GM18498 (cell line): ENCODE measurements at regions not wholly inside any gene's neighbourhood (a gene's known extent, or its start where the extent isn't known, plus 50 kb on each side); places are given as distances from the start of the nearest gene placed in this dataset.

Experiments
- ATAC-seq: cut with Tn5 transposase; IDR thresholded peaks from one replicate; pipeline ENCODE4 v1.9.1; 2021; ENCODE audit warnings: mild to moderate bottlenecking, moderate library complexity; ENCODE audit not compliant: unreplicated experiment

DNA sequence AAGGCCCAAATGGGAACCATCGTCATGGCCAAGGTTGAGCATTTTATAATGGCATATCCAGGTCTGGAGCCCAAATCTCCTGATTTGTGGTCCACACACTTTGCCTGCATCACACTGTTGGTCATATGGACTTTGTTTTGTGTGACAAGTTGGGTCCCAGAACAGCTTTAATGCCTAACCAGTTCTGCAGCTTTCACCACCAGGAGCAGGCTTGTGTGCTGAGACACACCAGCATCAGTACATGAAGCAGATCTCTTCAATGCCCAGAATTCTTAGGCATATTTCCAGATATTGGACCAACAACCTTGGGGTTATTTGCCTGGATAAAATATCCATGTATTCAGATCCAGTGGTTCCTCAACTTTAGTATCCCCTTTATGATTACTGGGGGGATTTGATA is 371.3 kb downstream of the FBXW7 start:
- no peak for ATAC-seq

DNA sequence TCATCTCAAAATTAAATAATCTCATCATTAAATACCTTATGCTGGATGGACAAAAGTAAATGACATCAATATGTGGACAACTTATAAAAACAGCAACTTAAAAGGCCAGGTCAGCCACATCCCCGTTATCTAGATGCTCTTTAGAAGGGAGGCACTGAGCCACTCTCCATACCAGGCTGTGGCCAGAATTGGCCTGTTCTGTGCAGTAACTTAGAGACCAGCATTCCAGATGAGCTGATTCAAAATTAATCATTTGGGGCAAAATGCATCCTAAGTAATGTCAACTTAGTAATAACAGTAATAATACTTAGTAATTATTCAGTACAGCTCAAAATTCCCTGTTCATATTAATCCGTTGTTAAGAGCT is 373.6 kb downstream of the FBXW7 start:
- no peak for ATAC-seq

- no peak for ATAC-seq
Observed at GRCh38 chr4:152161676-152162330, 374.1 kb downstream of the FBXW7 start.

GRCh38 chr4:152160225-152160800 is 375.6 kb downstream of the FBXW7 start:
- no peak for ATAC-seq

- no peak for ATAC-seq
Observed at GRCh38 chr4:152159773-152160172, 376.1 kb downstream of the FBXW7 start.

DNA sequence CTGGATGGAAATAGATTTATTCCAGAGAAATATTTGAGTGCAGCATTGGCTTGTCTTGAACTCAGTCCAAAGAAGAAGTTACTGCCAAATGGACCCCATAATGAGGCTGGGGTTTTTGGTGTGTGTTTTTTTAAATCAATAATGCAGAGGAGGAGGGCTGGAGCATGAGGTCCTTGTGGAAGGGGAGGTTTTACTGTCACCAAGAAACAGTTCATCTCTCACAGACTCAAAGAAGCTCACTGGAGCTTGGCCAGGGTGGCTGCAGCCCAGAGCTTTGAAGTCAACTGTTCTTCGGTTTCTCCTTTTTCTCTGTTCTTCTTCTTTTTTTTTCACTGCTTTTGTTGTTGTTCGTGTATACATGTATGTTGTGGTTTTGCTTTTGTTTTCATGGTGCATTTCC is 377.7 kb downstream of the FBXW7 start:
- ATAC-seq, result no peak

GRCh38 chr4:152157629-152158028 is 378.3 kb downstream of the FBXW7 start:
- ATAC-seq, result no peak

DNA sequence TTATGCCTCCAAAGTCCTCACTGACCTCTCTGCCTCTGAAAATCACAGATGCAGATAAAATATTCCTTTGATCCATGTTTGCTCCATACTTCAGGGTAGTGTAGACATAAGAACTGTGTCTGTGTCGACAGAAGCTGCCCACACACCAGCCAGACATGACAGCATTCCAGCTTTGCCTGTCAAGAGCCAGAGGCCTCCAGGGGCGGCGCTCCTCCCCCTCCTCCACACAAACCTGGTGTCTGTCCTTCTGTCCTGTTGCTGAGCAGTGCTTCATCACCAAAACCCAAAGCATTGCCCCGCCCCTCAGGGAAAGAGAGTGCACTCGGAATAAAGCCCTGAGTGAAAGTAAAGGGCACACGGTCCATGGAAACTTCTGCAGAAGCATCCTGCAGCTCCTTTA is 379.4 kb downstream of the FBXW7 start:
- no peak for ATAC-seq

- ATAC-seq, result no peak
Observed at GRCh38 chr4:152155070-152155469, 380.8 kb downstream of the FBXW7 start.

DNA sequence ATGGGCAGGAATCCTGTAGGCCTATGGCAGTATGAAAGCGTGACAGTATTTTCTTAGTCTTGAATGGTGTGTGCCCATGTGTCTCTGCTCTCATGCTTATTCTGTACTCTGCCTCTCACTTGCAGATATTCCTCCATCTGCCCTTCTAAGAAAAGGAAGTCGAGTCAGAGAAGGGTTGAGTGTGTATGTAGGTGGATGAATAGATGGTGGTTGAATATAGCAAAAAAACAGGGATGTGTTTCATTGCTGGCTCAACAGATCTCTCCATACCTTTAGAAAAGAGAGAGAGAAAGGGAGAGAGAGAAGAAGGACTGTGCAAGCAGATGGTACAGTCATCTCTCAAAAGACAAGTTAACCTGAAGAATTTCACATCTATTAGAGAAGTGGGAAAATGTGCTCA is 381.5 kb downstream of the FBXW7 start:
- ATAC-seq, result no peak

DNA sequence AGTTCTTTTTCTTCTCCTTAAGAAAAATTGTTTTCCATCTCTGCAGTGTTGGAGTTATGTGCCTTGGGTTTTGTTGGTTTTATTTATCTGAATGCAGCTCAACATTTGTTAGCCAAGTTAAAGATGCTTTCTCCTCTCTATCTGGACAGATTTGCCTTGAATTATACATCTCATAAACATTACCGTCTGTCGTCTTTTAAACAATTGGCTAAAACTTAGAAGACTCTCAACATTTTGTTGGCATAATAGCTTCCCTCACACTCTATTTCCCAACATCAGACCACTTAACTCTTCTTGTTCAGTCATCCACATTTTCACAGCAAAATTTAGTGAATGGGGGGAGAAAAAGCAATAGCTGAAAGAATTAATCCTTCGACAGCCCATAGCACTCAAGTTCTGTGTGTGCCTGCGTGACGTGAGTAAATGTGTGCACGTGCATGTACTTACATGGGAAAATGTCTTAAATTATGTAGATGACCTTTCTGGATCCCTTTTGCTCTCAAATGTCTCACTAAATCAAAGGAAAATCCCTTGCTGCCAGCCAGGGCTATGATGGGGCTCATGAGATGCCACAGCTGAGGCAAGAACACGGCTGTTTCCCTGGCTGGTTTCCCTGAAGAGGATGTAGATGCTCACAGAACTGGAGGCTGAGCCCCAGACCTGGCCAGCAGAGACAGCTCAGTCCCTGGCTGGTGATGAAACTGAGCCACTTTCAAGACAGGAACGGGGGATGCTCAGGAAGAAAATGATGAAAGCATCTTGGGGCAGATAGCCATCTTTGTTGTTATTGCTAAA is 382.2 kb downstream of the FBXW7 start:
- ATAC-seq, result no peak

DNA sequence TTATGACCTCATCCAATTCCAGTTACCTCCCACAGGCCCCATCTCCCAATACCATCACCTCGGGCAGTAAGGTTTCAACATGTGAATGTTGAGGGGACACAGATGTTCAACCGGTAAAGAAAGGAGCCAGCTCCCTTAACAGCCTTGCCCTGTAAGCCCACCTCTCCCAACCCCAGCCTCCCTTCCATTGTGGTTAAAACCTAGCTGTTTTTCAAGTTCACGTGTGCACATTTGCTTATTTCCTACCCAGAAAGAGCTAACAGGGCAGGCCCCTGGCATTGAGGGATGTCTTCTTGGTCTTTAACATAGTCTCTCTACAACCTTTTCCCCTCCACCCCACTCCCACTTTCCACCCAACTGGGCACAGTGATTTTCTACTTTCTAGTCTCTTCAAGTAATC is 385.7 kb downstream of the FBXW7 start:
- ATAC-seq, result no peak

DNA sequence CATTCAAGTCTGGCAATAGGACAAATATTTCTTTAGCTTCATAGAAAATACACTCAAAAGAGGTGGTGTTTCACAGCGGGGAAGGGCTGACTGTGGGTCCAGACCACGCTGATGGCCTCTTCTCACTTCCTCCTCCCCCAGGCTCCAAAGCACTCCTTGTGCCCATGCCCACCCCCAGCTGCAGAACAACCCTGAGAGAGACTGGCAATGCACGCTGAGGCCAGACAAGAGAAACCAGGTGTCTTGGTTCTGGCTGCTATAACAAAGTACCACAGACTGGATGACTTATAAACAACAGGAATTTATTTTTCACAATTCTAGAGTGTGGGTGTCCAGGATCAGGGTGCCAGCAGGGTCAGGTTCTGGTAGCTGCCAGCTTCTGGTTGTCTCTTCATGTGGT is 386.1 kb downstream of the FBXW7 start:
- no peak for ATAC-seq

DNA sequence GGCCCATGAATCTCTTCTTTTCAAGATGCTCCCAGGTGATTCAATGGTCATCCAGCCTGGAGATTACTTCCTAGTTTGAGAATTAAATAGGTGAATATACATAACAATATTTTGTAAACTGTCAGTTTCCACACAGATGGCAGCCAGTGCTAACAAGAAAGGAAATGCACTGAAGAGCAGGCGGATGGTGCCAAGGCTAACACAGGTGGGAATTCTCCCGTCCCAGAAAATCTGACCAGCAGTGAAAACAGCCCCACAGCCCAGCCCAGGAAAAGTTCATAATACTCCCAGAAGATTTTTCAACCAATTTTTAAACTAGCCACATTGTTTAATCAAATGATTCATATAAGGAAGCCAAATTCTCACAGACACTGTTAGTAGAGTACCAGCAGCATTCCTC is 387.2 kb upstream of the GATB start:
- ATAC-seq, result no peak

GRCh38 chr4:152146244-152146643 is 385.4 kb upstream of the GATB start:
- no peak for ATAC-seq

GRCh38 chr4:152143806-152144205 is 383.0 kb upstream of the GATB start:
- ATAC-seq, result no peak

- no peak for ATAC-seq
Observed at GRCh38 chr4:152138451-152138850, 377.6 kb upstream of the GATB start.

- no peak for ATAC-seq
Observed at GRCh38 chr4:152132776-152133175, 372.0 kb upstream of the GATB start.

GRCh38 chr4:152128356-152128755 is 367.5 kb upstream of the GATB start:
- no peak for ATAC-seq

- no peak for ATAC-seq
Observed at GRCh38 chr4:152126238-152126637, 365.4 kb upstream of the GATB start.

DNA sequence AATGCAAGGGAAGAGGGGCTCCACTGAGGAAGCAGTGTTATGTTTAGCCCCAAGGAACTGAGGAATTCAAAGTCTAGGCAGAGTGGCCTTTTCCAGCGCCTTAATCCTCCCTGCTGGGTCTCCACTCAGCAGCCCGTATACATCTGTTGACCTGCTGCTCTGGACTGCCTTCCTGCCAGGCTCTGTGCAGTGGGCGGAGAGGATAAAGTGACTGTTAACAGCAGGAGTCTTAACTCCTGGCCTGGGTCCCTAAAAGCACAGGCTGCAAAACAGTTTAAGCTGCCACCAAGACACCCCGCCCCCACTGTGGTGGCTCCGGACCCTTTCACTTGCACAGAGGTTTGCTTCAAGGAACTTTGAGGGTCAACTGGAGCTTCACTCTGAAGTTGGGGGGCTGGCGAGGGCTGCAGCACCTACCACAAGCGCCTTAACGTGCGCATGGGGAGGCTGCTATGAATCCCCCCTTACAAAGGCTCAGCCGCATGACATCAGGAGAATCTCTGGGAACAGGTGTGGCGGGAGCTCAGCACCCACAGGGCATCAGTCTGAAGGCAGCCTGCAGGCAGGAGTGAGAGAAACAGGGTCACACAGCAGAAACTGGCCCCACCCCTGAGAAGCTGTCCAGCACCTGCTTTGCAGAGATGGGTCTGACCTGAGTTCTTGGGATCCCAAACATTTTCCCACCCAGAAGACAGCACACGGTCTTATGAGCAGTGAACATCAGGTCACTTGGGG is 358.2 kb upstream of the GATB start:
- ATAC-seq, result no peak
